HepG2 (cell line): ENCODE measurements at regions not wholly inside any gene's neighbourhood (a gene's known extent, or its start where the extent isn't known, plus 50 kb on each side); places are given as distances from the start of the nearest gene placed in this dataset.

Source experiments
- ATAC-seq: fragments of 200-7000 bp; cut with Tn5 transposase; 3 replicates; pipeline ENCODE4 v1.9.1; 2020; ENCODE audit warnings: mild to moderate bottlenecking, moderate library complexity
- BruUV-seq: library from RNA; stranded (reverse); fragments of 400-500 nt; replicated peaks from 2 replicates; lab custom pipeline; 2021; lab: Mats Ljungman, UMichigan
- CTCF ChIA-PET: fragments of 300-600 bp; formaldehyde crosslinking; extraction: SDS; loops from one replicate; lab custom pipeline; 2021; ENCODE audit warnings: low total read pairs, inconsistent platforms, low intra/inter-chr PET ratio; lab: Yijun Ruan, JAX
- POLR2A ChIA-PET: fragments of 350-600 bp; sonication (Branson Sonifier 250); formaldehyde crosslinking; loops from one replicate; lab custom pipeline; 2020; ENCODE audit warnings: antibody characterized with exemption, inconsistent platforms; lab: Yijun Ruan, JAX
- DNase-seq: peaks from one replicate; pipeline ENCODE4 v3.0.0-alpha.2; 2015; ENCODE audit warnings: low spot score
- FAIRE-seq: peaks from 3 replicates; lab custom pipeline; 2011; peaks lifted over from hg19 to GRCh38; lab: Jason Lieb, UNC
- H2AFZ ChIP-seq: one replicate; pipeline ENCODE4 v1.6.1; 2011; ENCODE audit warnings: low read length, inconsistent platforms
- H3K27ac ChIP-seq: fragments of 300-600 bp; 3 replicates; pipeline ENCODE4 v1.8.0; 2011; ENCODE audit warnings: mixed run types, mild to moderate bottlenecking, mixed read lengths, low read length, inconsistent platforms; ENCODE audit not compliant: insufficient read depth; ENCODE audit errors: extremely low read length
- H3K27me3 ChIP-seq, 2 experiments: fragments of 200-600 bp in 1 of 2; 2 replicates in 1 of 2; 3 replicates in 1 of 2; pipeline versions ENCODE4 v1.6.0 to v1.8.0; 2011; ENCODE audit warnings: low read length in 2 of 2, mild to moderate bottlenecking in 2 of 2, moderate library complexity in 2 of 2, inconsistent platforms in 1 of 2; ENCODE audit not compliant: insufficient read depth in 2 of 2, control insufficient read depth in 1 of 2
- H3K36me3 ChIP-seq, 2 experiments: fragments of 200-600 bp in 1 of 2; replicated peaks in 1 of 2; 2 replicates in 1 of 2; 3 replicates in 1 of 2; pipeline versions ENCODE4 v1.5.1 to v1.8.0; 2011; ENCODE audit warnings: low read length in 2 of 2, inconsistent platforms in 1 of 2; ENCODE audit not compliant: insufficient read depth in 2 of 2, control insufficient read depth in 1 of 2
- H3K4me1 ChIP-seq: 2 replicates; pipeline ENCODE4 v1.5.1; 2012; ENCODE audit warnings: low read length, inconsistent platforms; ENCODE audit not compliant: insufficient read depth
- H3K4me2 ChIP-seq: 2 replicates; pipeline ENCODE4 v1.6.0; 2011; ENCODE audit warnings: low read depth, low read length, inconsistent platforms
- H3K4me3 ChIP-seq, 3 experiments: fragments of 200-600 bp in 1 of 3; sonication (generic), shearing (Covaris generic) in 1 of 3; replicated peaks in 1 of 3; 2 replicates each; pipeline ENCODE4 v1.5.1; 2011 to 2016; ENCODE audit warnings: low read length in 3 of 3, inconsistent platforms in 2 of 3, low read depth in 2 of 3, mild to moderate bottlenecking in 2 of 3, control low read depth in 1 of 3, mixed read lengths in 1 of 3; ENCODE audit not compliant: insufficient read depth in 1 of 3
- H3K79me2 ChIP-seq: one replicate; pipeline ENCODE4 v1.6.1; 2011; ENCODE audit warnings: low read length, inconsistent platforms; ENCODE audit not compliant: insufficient read depth
- H3K9ac ChIP-seq: 2 replicates; pipeline ENCODE4 v1.6.0; 2011; ENCODE audit warnings: mild to moderate bottlenecking, low read depth, low read length, inconsistent platforms; ENCODE audit not compliant: insufficient read depth
- H3K9me3 ChIP-seq: 2 replicates; pipeline ENCODE4 v1.5.1; 2012; ENCODE audit warnings: mild to moderate bottlenecking, low read length
- H4K20me1 ChIP-seq: 2 replicates; pipeline ENCODE4 v1.6.0; 2011; ENCODE audit warnings: inconsistent platforms, mild to moderate bottlenecking, low read length, moderate library complexity; ENCODE audit not compliant: insufficient read depth
- ARHGAP35 ChIP-seq: sonication (generic); formaldehyde crosslinking; IDR thresholded peaks from 2 replicates; pipeline ENCODE4 v1.9.0; 2022; ENCODE audit warnings: mild to moderate bottlenecking, inconsistent platforms, moderate library complexity, missing genetic modification reagents, borderline replicate concordance
- CENPX ChIP-seq: sonication (generic); formaldehyde crosslinking; IDR thresholded peaks from 2 replicates; pipeline ENCODE4 v1.9.0; 2021; ENCODE audit warnings: mild to moderate bottlenecking, missing genetic modification reagents, moderate library complexity
- HNRNPUL1 ChIP-seq: fragments of 200-400 bp; formaldehyde crosslinking; IDR thresholded peaks from 2 replicates; pipeline ENCODE4 v1.6.1; 2017; ENCODE audit warnings: low read depth, mild to moderate bottlenecking, low read length, moderate library complexity
- HOMEZ ChIP-seq: IDR thresholded peaks from 2 replicates; pipeline ENCODE4 v1.6.1; 2016; ENCODE audit warnings: low read depth
- JARID2 ChIP-seq: sonication (generic); formaldehyde crosslinking; IDR thresholded peaks from 2 replicates; pipeline ENCODE4 v1.8.1; 2023; ENCODE audit warnings: missing genetic modification reagents, inconsistent platforms; ENCODE audit not compliant: insufficient replicate concordance
- PCBP2 ChIP-seq: fragments of 200-400 bp; formaldehyde crosslinking; optimal IDR thresholded peaks from 2 replicates; pipeline ENCODE3; 2018; ENCODE audit warnings: low read length, low read depth; ENCODE audit not compliant: poor library complexity, severe bottlenecking
- RAD21 ChIP-seq: fragments of 450-650 bp; formaldehyde crosslinking; IDR thresholded peaks from 2 replicates; pipeline ENCODE4 v1.5.0; 2020; ENCODE audit warnings: mild to moderate bottlenecking
- RXRB ChIP-seq: IDR thresholded peaks from 2 replicates; pipeline ENCODE4 v1.6.1; 2016; ENCODE audit warnings: borderline replicate concordance, missing genetic modification reagents, missing compliant biosample characterization
- ZNF160 ChIP-seq: sonication (generic); formaldehyde crosslinking; IDR thresholded peaks from 2 replicates; pipeline ENCODE4 v1.8.0; 2022; ENCODE audit warnings: mild to moderate bottlenecking, inconsistent platforms, missing genetic modification reagents
- ZNF451 ChIP-seq: sonication (generic); formaldehyde crosslinking; IDR thresholded peaks from 2 replicates; pipeline ENCODE4 v1.5.0; 2020; ENCODE audit warnings: mild to moderate bottlenecking, missing genetic modification reagents
- ZNF589 ChIP-seq: sonication (generic); formaldehyde crosslinking; conservative IDR thresholded peaks from 2 replicates; pipeline ENCODE4 v1.8.0; 2022; ENCODE audit warnings: mild to moderate bottlenecking, moderate library complexity, missing genetic modification reagents
- ZNF788 ChIP-seq: sonication (generic); formaldehyde crosslinking; IDR thresholded peaks from 2 replicates; pipeline ENCODE4 v1.5.0; 2020; ENCODE audit warnings: mild to moderate bottlenecking, missing genetic modification reagents, borderline replicate concordance
- in situ Hi-C: cut with HindIII; loops from 2 replicates; pipeline ENCODE4 v1.10.0; 2017; ENCODE audit warnings: low pct_unique_long_range_greater_than_20kb; ENCODE audit not compliant: extremely low pct_ligation_motif_present
- intact Hi-C: fragments of 100-400 bp; cut with micrococcal nuclease; formaldehyde crosslinking; loops from one replicate; pipeline ENCODE4 v1.10.0; 2022; ENCODE audit not compliant: unreplicated experiment
- TF ChIP-seq, protein P1 (sequence below): sonication (generic); formaldehyde crosslinking; IDR thresholded peaks from one replicate; pipeline ENCODE4 v1.5.1; 2020; ENCODE audit warnings: mild to moderate bottlenecking, missing genetic modification reagents; ENCODE audit errors: not compliant biosample characterization
- TF ChIP-seq, protein P2 (sequence below): sonication (generic); formaldehyde crosslinking; IDR thresholded peaks from 2 replicates; pipeline ENCODE4 v1.4.0; 2020; ENCODE audit warnings: missing genetic modification reagents, mild to moderate bottlenecking, borderline replicate concordance

GRCh38 chr7:94228223-94228622, 166.5 kb upstream of the COL1A2 start (continued):
- TF ChIP-seq, protein P1, sequence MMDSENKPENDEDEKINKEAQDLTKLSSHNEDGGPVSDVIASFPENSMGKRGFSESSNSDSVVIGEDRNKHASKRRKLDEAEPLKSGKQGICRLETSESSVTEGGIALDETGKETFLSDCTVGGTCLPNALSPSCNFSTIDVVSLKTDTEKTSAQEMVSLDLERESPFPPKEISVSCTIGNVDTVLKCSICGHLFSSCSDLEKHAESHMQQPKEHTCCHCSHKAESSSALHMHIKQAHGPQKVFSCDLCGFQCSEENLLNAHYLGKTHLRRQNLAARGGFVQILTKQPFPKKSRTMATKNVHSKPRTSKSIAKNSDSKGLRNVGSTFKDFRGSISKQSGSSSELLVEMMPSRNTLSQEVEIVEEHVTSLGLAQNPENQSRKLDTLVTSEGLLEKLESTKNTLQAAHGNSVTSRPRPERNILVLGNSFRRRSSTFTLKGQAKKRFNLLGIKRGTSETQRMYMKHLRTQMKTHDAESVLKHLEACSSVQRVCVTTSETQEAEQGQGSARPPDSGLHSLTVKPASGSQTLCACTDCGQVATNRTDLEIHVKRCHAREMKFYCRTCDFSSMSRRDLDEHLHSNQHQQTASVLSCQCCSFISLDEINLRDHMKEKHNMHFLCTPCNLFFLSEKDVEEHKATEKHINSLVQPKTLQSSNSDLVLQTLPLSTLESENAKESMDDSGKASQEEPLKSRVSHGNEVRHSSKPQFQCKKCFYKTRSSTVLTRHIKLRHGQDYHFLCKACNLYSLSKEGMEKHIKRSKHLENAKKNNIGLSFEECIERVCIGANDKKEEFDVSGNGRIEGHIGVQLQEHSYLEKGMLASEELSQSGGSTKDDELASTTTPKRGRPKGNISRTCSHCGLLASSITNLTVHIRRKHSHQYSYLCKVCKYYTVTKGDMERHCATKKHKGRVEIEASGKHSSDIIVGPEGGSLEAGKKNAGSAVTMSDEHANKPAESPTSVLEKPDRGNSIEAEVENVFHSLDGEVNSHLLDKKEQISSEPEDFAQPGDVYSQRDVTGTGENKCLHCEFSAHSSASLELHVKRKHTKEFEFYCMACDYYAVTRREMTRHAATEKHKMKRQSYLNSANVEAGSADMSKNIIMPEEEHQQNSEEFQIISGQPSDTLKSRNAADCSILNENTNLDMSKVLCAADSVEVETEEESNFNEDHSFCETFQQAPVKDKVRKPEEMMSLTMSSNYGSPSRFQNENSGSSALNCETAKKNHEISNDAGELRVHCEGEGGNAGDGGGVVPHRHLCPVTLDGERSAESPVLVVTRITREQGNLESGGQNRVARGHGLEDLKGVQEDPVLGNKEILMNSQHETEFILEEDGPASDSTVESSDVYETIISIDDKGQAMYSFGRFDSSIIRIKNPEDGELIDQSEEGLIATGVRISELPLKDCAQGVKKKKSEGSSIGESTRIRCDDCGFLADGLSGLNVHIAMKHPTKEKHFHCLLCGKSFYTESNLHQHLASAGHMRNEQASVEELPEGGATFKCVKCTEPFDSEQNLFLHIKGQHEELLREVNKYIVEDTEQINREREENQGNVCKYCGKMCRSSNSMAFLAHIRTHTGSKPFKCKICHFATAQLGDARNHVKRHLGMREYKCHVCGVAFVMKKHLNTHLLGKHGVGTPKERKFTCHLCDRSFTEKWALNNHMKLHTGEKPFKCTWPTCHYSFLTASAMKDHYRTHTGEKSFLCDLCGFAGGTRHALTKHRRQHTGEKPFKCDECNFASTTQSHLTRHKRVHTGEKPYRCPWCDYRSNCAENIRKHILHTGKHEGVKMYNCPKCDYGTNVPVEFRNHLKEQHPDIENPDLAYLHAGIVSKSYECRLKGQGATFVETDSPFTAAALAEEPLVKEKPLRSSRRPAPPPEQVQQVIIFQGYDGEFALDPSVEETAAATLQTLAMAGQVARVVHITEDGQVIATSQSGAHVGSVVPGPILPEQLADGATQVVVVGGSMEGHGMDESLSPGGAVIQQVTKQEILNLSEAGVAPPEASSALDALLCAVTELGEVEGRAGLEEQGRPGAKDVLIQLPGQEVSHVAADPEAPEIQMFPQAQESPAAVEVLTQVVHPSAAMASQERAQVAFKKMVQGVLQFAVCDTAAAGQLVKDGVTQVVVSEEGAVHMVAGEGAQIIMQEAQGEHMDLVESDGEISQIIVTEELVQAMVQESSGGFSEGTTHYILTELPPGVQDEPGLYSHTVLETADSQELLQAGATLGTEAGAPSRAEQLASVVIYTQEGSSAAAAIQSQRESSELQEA (CRISPR knock-in tag): no peak
- TF ChIP-seq HNRNPUL1 (no peak), PCBP2 (no peak), ARHGAP35 (CRISPR knock-in tag) (no peak), CENPX (no peak)

DNA sequence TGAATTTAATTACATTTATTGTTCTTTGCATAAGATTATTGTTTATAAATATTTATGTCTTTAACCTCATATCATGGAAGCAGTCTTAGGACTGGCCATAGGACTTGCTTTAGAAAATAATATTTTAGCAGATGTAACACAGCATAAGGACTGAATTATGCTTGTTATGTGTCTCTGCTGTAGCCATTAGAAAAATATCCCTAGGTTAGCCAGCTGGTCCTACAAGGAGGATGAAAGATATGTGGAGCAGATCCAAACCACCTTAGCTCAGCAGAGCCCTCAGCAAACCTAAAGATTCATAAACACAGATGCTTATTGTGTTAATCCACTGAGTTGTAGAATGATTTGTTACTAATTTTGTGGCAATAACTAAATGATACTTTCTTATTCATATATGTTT, 166.0 kb upstream of the COL1A2 start:
- FAIRE-seq: no peak
- TF ChIP-seq RAD21 (CRISPR knock-in tag) (no peak), ZNF589 (CRISPR knock-in tag) (no peak), RXRB (CRISPR knock-in tag) (no peak), ZNF788 (no peak), ZNF160 (CRISPR knock-in tag) (no peak), JARID2 (no peak), ZNF451 (no peak), HOMEZ (no peak)
- TF ChIP-seq, protein P2, sequence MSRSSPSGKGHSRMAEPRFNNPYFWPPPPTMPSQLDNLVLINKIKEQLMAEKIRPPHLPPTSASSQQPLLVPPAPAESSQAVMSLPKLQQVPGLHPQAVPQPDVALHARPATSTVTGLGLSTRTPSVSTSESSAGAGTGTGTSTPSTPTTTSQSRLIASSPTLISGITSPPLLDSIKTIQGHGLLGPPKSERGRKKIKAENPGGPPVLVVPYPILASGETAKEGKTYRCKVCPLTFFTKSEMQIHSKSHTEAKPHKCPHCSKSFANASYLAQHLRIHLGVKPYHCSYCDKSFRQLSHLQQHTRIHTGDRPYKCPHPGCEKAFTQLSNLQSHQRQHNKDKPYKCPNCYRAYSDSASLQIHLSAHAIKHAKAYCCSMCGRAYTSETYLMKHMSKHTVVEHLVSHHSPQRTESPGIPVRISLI (CRISPR knock-in tag): no peak

More for the DNA sequence above, 166.0 kb upstream of the COL1A2 start:
- Histone ChIP-seq H2AFZ (no peak overlapping the region), H3K27ac (no peak overlapping the region), H3K4me2 (no peak overlapping the region), H3K4me3 (no peak overlapping the region), H3K4me1 (no peaks in the 10 kb centered on the region), H3K9me3 (no peaks in the 10 kb centered on the region), H3K27me3 (no peaks in the 10 kb centered on the region), H4K20me1 (no peaks in the 10 kb centered on the region), H3K9ac (no peak overlapping the region), H3K79me2 (no peaks in the 10 kb centered on the region), H3K36me3 (no peaks in the 10 kb centered on the region)
- BruUV-seq: no TSS peak
- DNase-seq (no peak), ATAC-seq (no peak)
- intact Hi-C loops (no loop called here), in situ Hi-C loops (no loop called here)
- ChIA-PET POLR2A (no interaction called here), CTCF (no interaction called here)
